Natural killer cell (primary cell): ENCODE measurements at regions not wholly inside any gene's neighbourhood (a gene's known extent, or its start where the extent isn't known, plus 50 kb on each side); places are given as distances from the start of the nearest gene placed in this dataset.

Source experiments
- ATAC-seq, 3 donors: fragments of 150-1000 bp in 2 of 3; fragments of 200-7000 bp in 1 of 3; cut with Tn5 transposase; 1 replicate in 1 of 3; 2 replicates in 2 of 3; pipeline ENCODE4 v1.10.0; 2021; ENCODE audit warnings: mild to moderate bottlenecking in 2 of 3, moderate library complexity in 2 of 3
- DNase-seq, 2 donors: peaks; one replicate each; pipeline versions ENCODE4 v3.0.0 to v3.0.0-alpha.2; 2013 to 2021; ENCODE audit warnings: mixed read lengths in 1 of 2
- H3K27ac ChIP-seq: one replicate; pipeline ENCODE4 v1.5.1; 2013; ENCODE audit warnings: mild to moderate bottlenecking, low read length
- H3K27me3 ChIP-seq: one replicate; pipeline ENCODE4 v1.6.1; 2013; ENCODE audit warnings: low read length; ENCODE audit not compliant: control insufficient read depth, insufficient read depth
- H3K36me3 ChIP-seq: one replicate; pipeline ENCODE4 v1.6.1; 2013; ENCODE audit warnings: low read length; ENCODE audit not compliant: control insufficient read depth, insufficient read depth
- H3K4me1 ChIP-seq: one replicate; pipeline ENCODE4 v1.6.1; 2013; ENCODE audit warnings: low read length; ENCODE audit not compliant: control insufficient read depth, insufficient read depth
- H3K4me3 ChIP-seq: one replicate; pipeline ENCODE4 v1.5.1; 2013; ENCODE audit warnings: low read length
- H3K9me3 ChIP-seq: one replicate; pipeline ENCODE4 v1.6.1; 2013; ENCODE audit warnings: low read length; ENCODE audit not compliant: control insufficient read depth, insufficient read depth
- H3K27ac Mint-ChIP-seq, 2 donors: one replicate each; pipeline ENCODE4 v1.8.0; 2022; ENCODE audit warnings: mild to moderate bottlenecking in 2 of 2, mixed read lengths in 2 of 2, moderate library complexity in 1 of 2
- H3K27me3 Mint-ChIP-seq, 2 donors: one replicate each; pipeline ENCODE4 v1.8.0; 2022; ENCODE audit warnings: low read depth in 2 of 2, mixed read lengths in 2 of 2
- H3K36me3 Mint-ChIP-seq: one replicate; pipeline ENCODE4 v1.8.0; 2022; ENCODE audit warnings: mixed read lengths
- H3K4me1 Mint-ChIP-seq, 2 donors: one replicate each; pipeline ENCODE4 v1.8.0; 2022; ENCODE audit warnings: mixed read lengths in 2 of 2
- H3K4me3 Mint-ChIP-seq: one replicate; pipeline ENCODE4 v1.8.0; 2022; ENCODE audit warnings: mild to moderate bottlenecking, moderate library complexity, mixed read lengths
- H3K9me3 Mint-ChIP-seq, 2 donors: one replicate each; pipeline ENCODE4 v1.8.0; 2022; ENCODE audit warnings: mixed read lengths in 2 of 2
- WGBS: methylation state at CpG from one replicate; pipeline ENCODE4 v1.1.7; 2013; ENCODE audit warnings: missing lambda C conversion rate; ENCODE audit not compliant: insufficient coverage; 5-methylcytosine and 5-hydroxymethylcytosine counted together
- intact Hi-C: fragments of 100-400 bp; cut with micrococcal nuclease; formaldehyde crosslinking; loops from one replicate; pipeline ENCODE4 v1.14.2; 2022
- TF ChIP-seq, protein P1 (sequence below): fragments of 200-600 bp; IDR thresholded peaks from one replicate; pipeline ENCODE4 v1.8.0; 2022; ENCODE audit warnings: antibody characterized with exemption

DNA sequence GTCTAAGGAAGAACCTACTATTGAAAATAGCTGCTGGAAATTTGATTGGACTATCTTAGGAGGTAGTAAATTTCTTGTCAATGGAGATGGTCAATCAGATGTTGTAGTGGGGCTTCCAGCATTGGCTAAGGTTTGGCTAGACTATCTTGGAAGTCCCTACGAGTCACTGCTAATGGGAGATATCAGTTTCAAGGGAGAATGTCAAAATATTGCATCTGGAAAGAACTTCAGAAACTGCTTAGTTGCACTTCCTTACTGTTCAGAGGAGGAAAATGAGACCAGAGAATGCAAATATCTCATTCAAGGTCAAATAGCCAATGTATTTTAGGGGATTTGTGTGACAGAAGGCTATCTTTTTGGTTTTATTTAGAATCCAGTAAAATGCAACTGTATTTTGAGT is 53.5 kb upstream of the CCN2 start:
- intact Hi-C loops = no loop called here
- 75% methylated on average over 1 of the region's 1 CpG for WGBS
- no peaks in the 10 kb centered on the region for H3K27me3 Mint-ChIP-seq
- no peak overlapping the region for H3K27ac Mint-ChIP-seq
- Histone ChIP-seq H3K27me3 (no peaks in the 10 kb centered on the region), H3K4me1 (no peaks in the 10 kb centered on the region), H3K4me3 (no peak overlapping the region), H3K36me3 (no peaks in the 10 kb centered on the region), H3K27ac (no peak overlapping the region), H3K9me3 (peaks cover 3% of the 10 kb centered on the region)
- no peak overlapping the region for H3K4me3 Mint-ChIP-seq
- no peaks in the 10 kb centered on the region for H3K36me3 Mint-ChIP-seq
- TF ChIP-seq, protein P1, sequence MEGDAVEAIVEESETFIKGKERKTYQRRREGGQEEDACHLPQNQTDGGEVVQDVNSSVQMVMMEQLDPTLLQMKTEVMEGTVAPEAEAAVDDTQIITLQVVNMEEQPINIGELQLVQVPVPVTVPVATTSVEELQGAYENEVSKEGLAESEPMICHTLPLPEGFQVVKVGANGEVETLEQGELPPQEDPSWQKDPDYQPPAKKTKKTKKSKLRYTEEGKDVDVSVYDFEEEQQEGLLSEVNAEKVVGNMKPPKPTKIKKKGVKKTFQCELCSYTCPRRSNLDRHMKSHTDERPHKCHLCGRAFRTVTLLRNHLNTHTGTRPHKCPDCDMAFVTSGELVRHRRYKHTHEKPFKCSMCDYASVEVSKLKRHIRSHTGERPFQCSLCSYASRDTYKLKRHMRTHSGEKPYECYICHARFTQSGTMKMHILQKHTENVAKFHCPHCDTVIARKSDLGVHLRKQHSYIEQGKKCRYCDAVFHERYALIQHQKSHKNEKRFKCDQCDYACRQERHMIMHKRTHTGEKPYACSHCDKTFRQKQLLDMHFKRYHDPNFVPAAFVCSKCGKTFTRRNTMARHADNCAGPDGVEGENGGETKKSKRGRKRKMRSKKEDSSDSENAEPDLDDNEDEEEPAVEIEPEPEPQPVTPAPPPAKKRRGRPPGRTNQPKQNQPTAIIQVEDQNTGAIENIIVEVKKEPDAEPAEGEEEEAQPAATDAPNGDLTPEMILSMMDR = no peak
- ATAC-seq = no peak
- DNase-seq = no peak
- H3K9me3 Mint-ChIP-seq = no peaks in the 10 kb centered on the region
- H3K4me1 Mint-ChIP-seq = no peaks in the 10 kb centered on the region

DNA sequence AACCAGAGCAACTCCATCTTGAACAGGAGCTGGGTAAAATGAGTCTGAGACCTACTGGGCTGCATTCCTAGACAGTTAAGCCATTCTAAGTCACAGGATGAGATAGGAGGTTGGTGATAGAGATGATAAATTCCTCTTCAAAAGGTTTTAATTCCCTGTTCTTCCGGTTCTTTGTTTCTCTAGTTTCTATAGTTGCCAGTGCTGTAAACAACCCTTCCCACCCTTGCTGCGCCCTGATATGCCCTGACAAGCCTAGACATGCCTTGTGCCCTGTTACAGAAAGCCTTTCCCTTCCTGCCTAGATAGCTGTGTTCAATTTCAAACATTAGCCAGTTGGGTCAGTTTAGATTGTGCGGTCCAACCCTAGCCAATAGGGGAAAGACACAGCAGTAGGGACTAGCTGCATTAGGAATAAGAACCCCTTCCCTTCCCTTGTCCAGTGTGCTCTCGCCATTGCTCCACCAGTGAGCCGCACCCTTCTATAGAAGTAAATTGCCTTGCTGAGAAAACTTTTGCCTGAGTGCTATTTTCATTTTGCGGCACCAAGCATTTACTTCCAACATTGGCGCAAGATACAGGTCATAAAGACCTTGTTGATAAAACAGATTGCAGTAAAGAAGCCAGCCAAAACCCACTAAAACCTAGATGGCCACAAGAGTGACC is 52.5 kb upstream of the CCN2 start:
- TF ChIP-seq, protein P1 = no peak

More for the DNA sequence above, 52.5 kb upstream of the CCN2 start:
- no peak for ATAC-seq
- Mint-ChIP-seq H3K27ac (no peak overlapping the region), H3K4me1 (no peaks in the 10 kb centered on the region), H3K9me3 (no peaks in the 10 kb centered on the region), H3K27me3 (no peaks in the 10 kb centered on the region), H3K4me3 (no peak overlapping the region), H3K36me3 (no peaks in the 10 kb centered on the region)
- Histone ChIP-seq H3K4me3 (no peak overlapping the region), H3K27me3 (no peaks in the 10 kb centered on the region), H3K4me1 (no peaks in the 10 kb centered on the region), H3K36me3 (no peaks in the 10 kb centered on the region), H3K9me3 (peaks cover 3% of the 10 kb centered on the region), H3K27ac (no peak overlapping the region)
- WGBS = 89% methylated on average over 7 of the region's 7 CpGs
- intact Hi-C loops = no loop called here
- no peak for DNase-seq
